HepG2 (cell line): ENCODE measurements at regions not wholly inside any gene's neighbourhood (a gene's known extent, or its start where the extent isn't known, plus 50 kb on each side); places are given as distances from the start of the nearest gene placed in this dataset.

Experiments
- MXD4 ChIP-seq: IDR thresholded peaks from 2 replicates; pipeline ENCODE4 v1.6.1; 2016; ENCODE audit warnings: mild to moderate bottlenecking, missing biosample characterization, missing genetic modification reagents
- SMC3 ChIP-seq: IDR thresholded peaks from 2 replicates; pipeline ENCODE4 v1.6.1; 2011; ENCODE audit warnings: low read length, improper control_type of control experiment
- SRSF4 ChIP-seq: fragments of 200-400 bp; formaldehyde crosslinking; IDR thresholded peaks from one replicate; pipeline ENCODE4 v1.6.1; 2018; ENCODE audit warnings: mild to moderate bottlenecking, low read depth, low read length, moderate library complexity; ENCODE audit not compliant: poor library complexity, severe bottlenecking
- TEF ChIP-seq: sonication (generic); formaldehyde crosslinking; IDR thresholded peaks from 2 replicates; pipeline ENCODE4 v1.5.0; 2020; ENCODE audit warnings: missing genetic modification reagents

GRCh38 chr15:49751751-49752150 lies 130.9 kb downstream of the DTWD1 start:
- TF ChIP-seq MXD4 (CRISPR knock-in tag) = no peak
- TF ChIP-seq SMC3 = no peak
- no peak for TF ChIP-seq SRSF4
- TF ChIP-seq TEF (CRISPR knock-in tag) = no peak
